ENCODE measurements at regions not wholly inside any gene's neighbourhood (a gene's known extent, or its start where the extent isn't known, plus 50 kb on each side); places are given as distances from the start of the nearest gene placed in this dataset.

DNA sequence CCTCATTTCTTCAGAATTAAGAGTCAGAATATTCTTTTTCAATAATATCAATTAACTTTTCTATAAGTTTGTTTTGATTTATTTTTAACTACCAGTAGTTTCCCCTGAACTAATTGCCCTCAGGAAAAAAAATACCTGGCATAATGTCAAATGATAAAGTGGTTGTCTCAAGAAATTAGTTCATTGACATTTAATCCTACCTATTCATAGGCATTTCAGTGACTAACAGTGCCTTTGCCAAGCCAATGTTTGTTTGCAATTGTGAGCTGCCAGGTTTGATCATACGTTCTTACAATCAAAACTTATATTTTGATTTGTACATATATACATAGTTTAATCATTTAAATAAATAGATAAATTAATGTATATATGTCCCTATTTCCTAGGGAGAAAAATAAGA, 267.3 kb upstream of the MC4R start:
- Mint-ChIP-seq H3K4me3 (ENCODE audit: unreplicated experiment) (no peak overlapping the region), H3K27me3 (ENCODE audit: low read depth, unreplicated experiment) (no peaks in the 10 kb centered on the region), H3K9me3 (ENCODE audit: unreplicated experiment) (peaks cover 2% of the 10 kb centered on the region), H3K36me3 (ENCODE audit: low read depth, unreplicated experiment) (no peaks in the 10 kb centered on the region), H3K4me1 (ENCODE audit: low read depth, unreplicated experiment) (no peaks in the 10 kb centered on the region), H3K27ac (ENCODE audit: unreplicated experiment) (no peak overlapping the region)
- TF ChIP-seq EZH2 (IDR thresholded peaks at IDR 0.05; ENCODE audit: insufficient read depth, low read length) = no peak
- TF ChIP-seq, protein P1, sequence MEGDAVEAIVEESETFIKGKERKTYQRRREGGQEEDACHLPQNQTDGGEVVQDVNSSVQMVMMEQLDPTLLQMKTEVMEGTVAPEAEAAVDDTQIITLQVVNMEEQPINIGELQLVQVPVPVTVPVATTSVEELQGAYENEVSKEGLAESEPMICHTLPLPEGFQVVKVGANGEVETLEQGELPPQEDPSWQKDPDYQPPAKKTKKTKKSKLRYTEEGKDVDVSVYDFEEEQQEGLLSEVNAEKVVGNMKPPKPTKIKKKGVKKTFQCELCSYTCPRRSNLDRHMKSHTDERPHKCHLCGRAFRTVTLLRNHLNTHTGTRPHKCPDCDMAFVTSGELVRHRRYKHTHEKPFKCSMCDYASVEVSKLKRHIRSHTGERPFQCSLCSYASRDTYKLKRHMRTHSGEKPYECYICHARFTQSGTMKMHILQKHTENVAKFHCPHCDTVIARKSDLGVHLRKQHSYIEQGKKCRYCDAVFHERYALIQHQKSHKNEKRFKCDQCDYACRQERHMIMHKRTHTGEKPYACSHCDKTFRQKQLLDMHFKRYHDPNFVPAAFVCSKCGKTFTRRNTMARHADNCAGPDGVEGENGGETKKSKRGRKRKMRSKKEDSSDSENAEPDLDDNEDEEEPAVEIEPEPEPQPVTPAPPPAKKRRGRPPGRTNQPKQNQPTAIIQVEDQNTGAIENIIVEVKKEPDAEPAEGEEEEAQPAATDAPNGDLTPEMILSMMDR (IDR thresholded peaks at IDR 0.05; ENCODE audit: insufficient read depth, low read depth, low read length) = no peak
- no peak for FAIRE-seq
- H2AFZ ChIP-seq (ENCODE audit: low read depth, low read length) = no peak overlapping the region
- no peak overlapping the region for H3K4me3 ChIP-seq (ENCODE audit: insufficient read depth, low read depth, low read length)
- no peaks in the 10 kb centered on the region for H3K79me2 ChIP-seq (ENCODE audit: insufficient read depth, low read length)
- H3K4me1 ChIP-seq (ENCODE audit: insufficient read depth, low read length) = no peaks in the 10 kb centered on the region
- H3K4me2 ChIP-seq (ENCODE audit: low read length) = no peak overlapping the region
- no peak overlapping the region for H3K27ac ChIP-seq (ENCODE audit: low read depth, low read length)
- no peaks in the 10 kb centered on the region for H4K20me1 ChIP-seq (ENCODE audit: insufficient read depth, low read length)
- no peak for DNase-seq (ENCODE audit: low read depth)
- no peaks in the 10 kb centered on the region for H3K27me3 ChIP-seq (ENCODE audit: insufficient read depth, low read length)
- no peaks in the 10 kb centered on the region for H3K36me3 ChIP-seq (ENCODE audit: insufficient read depth, low read length)
- no peak overlapping the region for H3K9ac ChIP-seq (ENCODE audit: low read length)
- H3K9me3 ChIP-seq (ENCODE audit: insufficient read depth, low read depth, low read length) = no peaks in the 10 kb centered on the region

DNA sequence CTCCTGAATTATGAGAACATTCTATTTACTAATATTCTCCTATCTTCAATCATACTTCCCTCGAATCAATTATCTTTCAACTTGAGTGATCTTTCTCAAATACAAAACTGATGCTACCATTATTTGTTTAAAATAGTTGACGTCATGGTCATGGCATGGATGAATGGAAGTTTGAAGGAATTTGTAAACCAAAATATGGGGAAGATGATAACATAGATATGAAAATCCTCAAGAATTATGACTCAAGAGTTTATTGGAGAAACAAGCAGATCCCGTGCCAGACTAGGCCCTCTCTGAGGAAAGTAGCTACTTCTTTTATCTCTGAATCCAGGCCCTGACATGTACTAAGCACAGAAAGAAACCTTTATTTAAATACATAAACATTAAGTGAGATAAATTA, 270.4 kb upstream of the MC4R start:
- H3K27me3 Mint-ChIP-seq (ENCODE audit: low read depth, unreplicated experiment) = no peaks in the 10 kb centered on the region
- no peaks in the 10 kb centered on the region for H3K9me3 ChIP-seq (ENCODE audit: insufficient read depth, low read depth, low read length)
- H3K4me1 ChIP-seq (ENCODE audit: insufficient read depth, low read length) = no peaks in the 10 kb centered on the region
- FAIRE-seq = no peak
- no peaks in the 10 kb centered on the region for H3K9me3 Mint-ChIP-seq (ENCODE audit: unreplicated experiment)
- DNase-seq (ENCODE audit: low read depth) = no peak
- H3K27ac ChIP-seq (ENCODE audit: low read depth, low read length) = no peak overlapping the region
- no peak overlapping the region for H3K4me2 ChIP-seq (ENCODE audit: low read length)
- H3K36me3 Mint-ChIP-seq (ENCODE audit: low read depth, unreplicated experiment) = no peaks in the 10 kb centered on the region
- no peak overlapping the region for H3K4me3 ChIP-seq (ENCODE audit: insufficient read depth, low read depth, low read length)
- H3K27me3 ChIP-seq (ENCODE audit: insufficient read depth, low read length) = no peaks in the 10 kb centered on the region
- H3K4me1 Mint-ChIP-seq (ENCODE audit: low read depth, unreplicated experiment) = no peaks in the 10 kb centered on the region
- no peak overlapping the region for H3K4me3 Mint-ChIP-seq (ENCODE audit: unreplicated experiment)
- no peak overlapping the region for H3K9ac ChIP-seq (ENCODE audit: low read length)
- no peaks in the 10 kb centered on the region for H4K20me1 ChIP-seq (ENCODE audit: insufficient read depth, low read length)
- H3K36me3 ChIP-seq (ENCODE audit: insufficient read depth, low read length) = no peaks in the 10 kb centered on the region
- H3K27ac Mint-ChIP-seq (ENCODE audit: unreplicated experiment) = no peak overlapping the region
- no peak overlapping the region for H2AFZ ChIP-seq (ENCODE audit: low read depth, low read length)
- no peak for TF ChIP-seq EZH2 (IDR thresholded peaks at IDR 0.05; ENCODE audit: insufficient read depth, low read length)
- TF ChIP-seq, protein P1 (IDR thresholded peaks at IDR 0.05; ENCODE audit: insufficient read depth, low read depth, low read length) = no peak
- H3K79me2 ChIP-seq (ENCODE audit: insufficient read depth, low read length) = no peaks in the 10 kb centered on the region

GRCh38 chr18:60646725-60647124, 274.1 kb upstream of the MC4R start:
- Mint-ChIP-seq H3K36me3 (ENCODE audit: low read depth, unreplicated experiment) (no peaks in the 10 kb centered on the region), H3K27me3 (ENCODE audit: low read depth, unreplicated experiment) (no peaks in the 10 kb centered on the region)

More at GRCh38 chr18:60646725-60647124, 274.1 kb upstream of the MC4R start:
- H3K4me1 Mint-ChIP-seq (ENCODE audit: low read depth, unreplicated experiment) = no peaks in the 10 kb centered on the region
- no peaks in the 10 kb centered on the region for H4K20me1 ChIP-seq (ENCODE audit: insufficient read depth, low read length)
- H3K9me3 ChIP-seq (ENCODE audit: insufficient read depth, low read depth, low read length) = no peaks in the 10 kb centered on the region
- H3K27ac Mint-ChIP-seq (ENCODE audit: unreplicated experiment) = no peak overlapping the region
- no peak overlapping the region for H3K4me3 ChIP-seq (ENCODE audit: insufficient read depth, low read depth, low read length)
- TF ChIP-seq, protein P1 (IDR thresholded peaks at IDR 0.05; ENCODE audit: insufficient read depth, low read depth, low read length) = no peak
- no peak for TF ChIP-seq EZH2 (IDR thresholded peaks at IDR 0.05; ENCODE audit: insufficient read depth, low read length)
- no peaks in the 10 kb centered on the region for H3K27me3 ChIP-seq (ENCODE audit: insufficient read depth, low read length)
- H3K4me1 ChIP-seq (ENCODE audit: insufficient read depth, low read length) = no peaks in the 10 kb centered on the region
- no peaks in the 10 kb centered on the region for H3K9me3 Mint-ChIP-seq (ENCODE audit: unreplicated experiment)
- H2AFZ ChIP-seq (ENCODE audit: low read depth, low read length) = no peak overlapping the region
- H3K79me2 ChIP-seq (ENCODE audit: insufficient read depth, low read length) = no peaks in the 10 kb centered on the region
- no peak for FAIRE-seq
- H3K4me3 Mint-ChIP-seq (ENCODE audit: unreplicated experiment) = no peak overlapping the region
- no peak overlapping the region for H3K27ac ChIP-seq (ENCODE audit: low read depth, low read length)
- no peak overlapping the region for H3K4me2 ChIP-seq (ENCODE audit: low read length)
- no peak overlapping the region for H3K9ac ChIP-seq (ENCODE audit: low read length)
- H3K36me3 ChIP-seq (ENCODE audit: insufficient read depth, low read length) = no peaks in the 10 kb centered on the region
- DNase-seq (ENCODE audit: low read depth) = no peak

Data from astrocyte (in vitro differentiated cells and primary cell).